ENCODE measurements at regions not wholly inside any gene's neighbourhood (a gene's known extent, or its start where the extent isn't known, plus 50 kb on each side); places are given as distances from the start of the nearest gene placed in this dataset.
"Not testable (repeated sequence)": the region's sequence is repeated elsewhere in the genome, so short reads cannot be mapped to it uniquely, and the experiment has no call there.

DNA sequence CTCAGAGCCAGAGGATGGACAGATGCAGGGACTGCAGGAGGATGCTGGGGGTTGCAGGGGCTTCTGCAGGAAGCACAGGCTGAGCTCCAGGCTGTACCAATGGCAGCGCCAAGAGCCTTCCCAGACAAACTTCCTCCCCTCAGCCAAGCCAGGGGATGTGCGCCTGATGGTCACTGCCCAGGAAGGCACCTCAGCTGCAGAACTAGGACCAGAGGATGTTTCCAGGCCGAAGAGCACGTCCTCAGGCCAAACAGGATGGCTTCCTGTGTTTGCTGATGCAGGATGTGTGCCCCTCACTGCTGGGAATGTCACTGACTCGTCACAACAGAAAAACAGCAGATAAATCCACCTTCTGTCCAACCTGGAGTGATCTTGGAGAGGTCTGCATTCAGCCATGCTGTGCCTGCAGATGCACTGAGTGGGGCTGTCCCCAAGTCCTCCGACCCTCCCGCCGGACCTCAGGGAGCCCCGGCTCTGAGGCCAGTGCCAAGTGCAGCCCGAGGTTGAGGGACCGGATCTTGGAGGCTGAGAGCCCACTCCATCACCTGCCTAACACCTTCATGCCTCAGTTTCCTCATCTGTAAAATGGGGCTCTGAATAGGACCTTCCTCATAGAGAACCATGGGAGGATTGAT is 152.5 kb upstream of the CHST15 start:
- DNase-seq, result peak in 1 of 3 donors; percentile 31

DNA sequence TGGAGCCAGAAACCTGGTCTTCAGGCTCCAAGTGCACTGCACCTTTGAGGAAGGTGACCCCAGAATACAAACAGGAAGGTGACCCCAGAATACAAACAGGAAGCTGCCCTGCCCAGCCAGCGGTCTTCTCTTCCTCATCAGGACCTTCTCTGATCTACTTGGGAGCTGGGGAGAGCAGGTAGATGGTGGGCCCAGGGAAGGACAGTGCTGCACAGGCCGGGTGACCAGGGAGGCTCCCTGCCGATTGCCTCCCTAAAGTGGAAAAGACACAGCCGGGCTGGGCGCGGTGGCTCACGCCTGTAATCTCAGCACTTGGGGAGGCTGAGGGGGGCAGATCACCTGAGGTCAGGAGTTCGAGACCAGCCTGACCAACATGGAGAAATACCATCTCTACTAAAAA is 151.8 kb upstream of the CHST15 start:
- DNase-seq, result no peak

DNA sequence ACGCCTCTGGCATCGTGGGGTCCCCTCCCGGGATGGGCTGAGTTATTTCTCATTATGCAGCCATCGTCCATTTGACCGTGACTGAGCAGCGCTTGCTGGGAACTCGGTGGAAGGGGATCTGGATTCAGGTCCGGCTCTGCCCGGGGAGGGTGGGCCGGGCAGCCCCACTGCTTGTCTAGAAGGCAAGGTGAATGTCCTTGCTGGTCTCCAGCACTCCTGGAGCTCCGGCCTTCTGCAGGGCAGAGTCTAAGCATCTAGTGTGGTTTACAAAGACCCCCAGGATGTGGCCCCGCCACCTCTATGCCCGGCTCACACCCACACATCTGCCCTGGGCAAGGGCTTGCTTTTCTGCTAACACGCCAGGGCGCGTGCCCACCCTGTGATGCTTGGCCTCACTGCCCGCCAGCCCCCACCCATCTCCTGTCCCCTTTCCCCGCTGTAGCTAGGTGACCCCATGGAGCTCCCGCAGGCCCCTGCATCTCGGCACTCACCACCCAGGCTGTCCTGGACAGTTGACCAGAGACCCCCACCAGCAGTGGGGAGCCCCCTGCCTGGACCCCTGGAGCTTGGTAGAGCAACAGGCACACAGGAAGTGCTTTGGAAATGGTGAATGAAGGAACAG is 151.0 kb upstream of the CHST15 start:
- no peak for DNase-seq

DNA sequence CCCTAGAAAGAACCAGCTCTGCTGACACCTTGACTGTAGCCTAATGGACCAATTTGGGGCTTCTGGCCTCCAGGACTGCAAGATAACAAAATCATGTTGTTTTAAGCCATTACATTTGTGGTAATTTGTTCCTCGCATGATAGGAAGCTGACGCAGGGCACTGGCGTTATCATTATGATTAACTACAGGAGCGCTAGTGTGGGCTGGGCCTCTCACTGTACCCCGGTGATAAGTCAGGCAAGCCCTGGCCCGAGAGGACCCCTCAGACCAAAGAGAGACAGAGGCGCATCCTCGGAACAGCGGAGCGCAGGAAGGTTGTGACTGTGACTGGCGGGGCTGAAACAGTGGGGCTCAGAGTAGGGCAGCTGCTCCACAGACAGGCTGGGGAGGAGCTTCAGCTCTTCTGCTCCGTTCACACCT is 150.3 kb upstream of the CHST15 start:
- DNase-seq, result no peak

DNA sequence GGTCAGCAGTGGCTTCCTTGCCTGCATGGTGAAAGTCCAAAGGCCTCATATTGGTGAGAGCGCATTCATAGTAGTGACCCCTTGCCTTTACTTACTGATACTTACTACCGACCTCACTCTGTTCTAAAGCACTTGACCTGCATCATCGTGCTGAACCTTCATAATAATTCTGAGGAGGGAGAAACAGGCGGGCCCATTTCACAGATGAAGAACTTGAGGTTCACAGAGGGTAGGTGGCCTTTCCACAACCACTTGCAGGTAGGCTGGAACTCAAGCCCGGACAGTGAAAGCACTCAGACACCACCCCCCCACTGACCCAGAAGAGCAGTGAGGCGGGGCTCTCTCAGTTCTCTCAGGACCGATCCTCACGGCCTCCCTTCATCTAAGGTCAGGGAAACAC is 149.4 kb upstream of the CHST15 start:
- DNase-seq, result no peak

DNA sequence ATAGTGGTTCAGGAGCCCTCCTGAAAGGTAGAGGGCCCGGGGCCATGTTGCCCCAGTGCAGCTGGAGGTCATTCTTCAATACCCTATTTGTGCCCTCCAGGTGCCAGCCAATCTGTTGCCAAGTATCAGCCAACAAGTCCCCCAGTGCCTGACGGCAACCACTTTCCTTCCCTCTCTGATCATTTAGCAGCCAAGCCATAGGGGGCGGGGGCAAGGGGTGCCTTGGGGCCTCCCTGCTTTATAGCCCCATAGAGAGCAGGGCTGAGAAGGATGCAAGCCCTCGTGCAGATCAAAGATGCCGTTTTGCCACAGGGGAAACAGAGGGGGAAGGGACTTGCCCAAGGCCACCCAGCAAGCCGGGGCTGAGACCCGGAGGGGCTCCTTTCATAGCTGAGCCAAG is 149.0 kb upstream of the CHST15 start:
- DNase-seq, result no peak

DNA sequence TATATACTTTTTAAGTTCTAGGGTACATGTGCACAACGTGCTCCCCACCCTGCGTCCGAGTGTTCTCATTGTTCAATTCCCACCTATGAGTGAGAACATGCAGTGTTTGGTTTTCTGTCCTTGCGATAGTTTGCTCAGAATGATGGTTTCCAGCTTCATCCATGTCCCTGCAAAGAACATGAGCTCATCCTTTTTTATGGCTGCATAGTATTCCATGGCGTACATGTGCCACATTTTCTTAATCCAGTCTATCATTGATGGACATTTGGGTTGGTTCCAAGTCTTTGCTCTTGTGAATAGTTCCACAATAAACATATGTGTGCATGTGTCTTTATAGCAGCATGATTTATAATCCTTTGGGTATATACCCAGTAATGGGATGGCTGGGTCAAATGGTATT is 148.1 kb upstream of the CHST15 start:
- not testable (repeated sequence) for DNase-seq

DNA sequence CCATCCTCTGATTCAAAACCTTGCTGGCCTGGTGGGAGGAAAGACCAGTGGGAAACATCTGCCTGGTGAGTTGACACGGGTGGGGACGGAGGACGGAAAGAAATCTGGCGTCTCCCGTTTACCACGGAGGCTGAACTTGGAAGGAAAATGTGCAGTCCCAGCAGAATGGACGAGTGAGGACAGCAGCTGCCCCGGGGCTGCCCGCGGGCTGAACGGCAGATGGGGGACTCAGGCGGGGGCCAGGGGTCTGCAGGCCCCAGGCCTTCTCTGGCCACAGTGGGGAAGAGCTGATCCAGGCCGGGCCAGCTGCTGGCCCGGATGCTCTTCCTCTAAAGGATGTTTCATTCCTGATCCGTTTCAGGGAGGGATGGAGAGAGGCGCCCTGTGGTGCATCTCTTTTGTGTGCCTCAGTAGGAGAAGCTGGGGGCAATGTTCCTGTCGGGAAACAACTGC is 147.5 kb upstream of the CHST15 start:
- peak in 2 of 3 donors; percentile 31 to 59 for DNase-seq

DNA sequence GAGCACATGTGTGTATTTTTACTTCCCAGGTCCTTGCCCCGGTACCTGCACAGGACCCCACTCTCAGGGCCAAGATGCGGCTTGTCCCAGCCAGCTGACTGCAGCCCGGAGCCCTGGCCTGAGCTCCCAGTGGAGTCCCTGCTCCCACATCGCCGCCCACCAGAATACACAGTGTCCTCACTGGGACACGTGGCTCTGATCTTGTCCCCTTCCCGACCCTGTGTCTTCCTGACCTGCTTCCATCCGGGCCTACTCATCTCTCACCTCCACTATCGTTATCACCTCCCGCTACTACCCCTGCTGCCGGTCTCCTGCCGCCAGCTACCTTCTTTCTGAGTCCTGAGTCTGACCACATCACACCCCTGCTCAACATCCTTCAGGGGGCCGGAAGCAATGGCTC is 146.3 kb upstream of the CHST15 start:
- no peak for DNase-seq

DNA sequence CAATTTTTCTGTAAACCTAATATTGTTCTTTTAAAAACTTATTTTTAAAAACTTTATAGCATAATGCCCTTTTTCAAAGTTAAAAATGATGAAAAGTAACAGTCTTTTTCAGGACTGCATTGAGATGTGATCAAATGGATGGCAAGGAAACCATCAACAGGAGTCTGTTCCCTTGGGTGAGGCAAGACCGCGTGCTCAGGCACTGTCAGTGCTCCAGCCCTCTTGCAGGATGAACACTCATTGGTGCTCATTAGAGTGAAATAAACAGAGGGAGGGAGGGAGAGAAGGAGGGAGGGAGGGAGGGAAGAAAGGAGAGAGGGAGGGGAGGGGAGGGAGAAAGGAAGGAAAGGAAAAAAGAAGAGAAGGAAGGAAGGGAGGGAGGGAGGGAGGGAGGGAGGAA is 145.7 kb upstream of the CHST15 start:
- no peak for DNase-seq

DNA sequence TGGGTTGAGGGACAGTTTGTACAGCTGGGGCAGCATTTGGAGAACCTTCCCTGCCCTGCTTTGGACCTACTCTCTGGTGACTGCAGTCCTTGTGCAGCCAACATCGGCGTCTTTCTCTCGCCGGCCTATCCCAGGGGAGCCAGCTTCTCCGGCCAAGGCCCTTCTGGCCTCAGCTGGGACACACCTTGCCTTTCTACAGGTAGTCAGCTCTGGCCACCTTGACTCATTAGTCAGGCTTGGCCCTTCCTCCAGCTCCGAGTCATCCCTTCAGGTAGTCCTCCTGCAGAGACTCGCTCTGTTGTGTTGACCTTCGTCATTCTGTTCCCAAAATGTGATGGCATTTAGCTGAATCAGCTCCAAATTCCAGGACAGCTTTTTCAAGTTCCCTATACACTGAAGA is 145.0 kb upstream of the CHST15 start:
- no peak for DNase-seq

DNA sequence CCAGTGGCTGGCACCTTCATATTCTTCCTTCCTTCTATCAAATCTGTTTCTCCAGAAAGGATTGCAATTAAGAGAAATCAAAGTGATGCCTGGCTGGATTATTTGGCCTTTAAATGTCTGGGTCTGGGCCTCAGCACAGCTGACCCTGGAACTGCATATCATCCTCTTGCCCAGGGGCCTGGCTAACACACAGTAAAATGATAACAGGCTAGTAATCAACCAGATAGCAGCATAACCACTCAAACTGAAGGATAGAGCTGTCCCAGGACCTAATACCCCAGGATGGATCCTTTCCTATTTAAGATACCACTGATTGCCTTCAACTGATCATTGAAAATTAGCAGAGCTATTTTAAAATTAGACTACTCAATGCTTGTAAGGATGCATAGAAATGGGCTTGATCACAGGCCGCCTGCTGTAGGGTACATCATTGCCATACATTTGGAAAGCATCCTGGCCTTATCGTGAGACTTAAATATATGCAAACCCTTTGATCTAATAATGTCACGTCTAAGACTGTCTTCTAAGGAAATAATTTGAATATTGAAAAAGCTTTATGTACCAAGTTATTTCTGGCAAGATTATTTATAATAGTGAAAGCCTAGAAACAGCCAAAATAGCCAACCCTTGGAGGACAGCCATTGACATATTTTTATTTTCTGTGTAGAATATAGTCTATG is 144.0 kb upstream of the CHST15 start:
- no peak for DNase-seq

DNA sequence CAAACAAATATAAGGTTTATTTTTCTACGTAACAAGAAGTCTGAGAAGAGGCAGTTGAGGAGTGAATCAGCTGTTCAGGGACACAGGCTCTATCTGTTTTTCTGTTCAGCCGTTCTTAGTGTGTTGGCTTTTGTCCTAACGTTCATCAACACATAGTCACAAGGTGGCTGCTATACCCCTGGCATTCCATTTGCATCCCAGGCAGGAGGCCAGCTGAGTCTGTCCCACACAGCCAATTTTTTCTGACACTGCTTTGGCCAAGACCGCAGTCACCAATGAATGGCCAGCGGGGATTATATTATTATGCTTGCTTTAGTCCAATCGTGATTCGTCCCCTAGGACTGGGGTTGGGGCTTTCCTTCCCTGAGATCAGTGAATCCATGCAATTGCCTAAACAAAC is 143.4 kb upstream of the CHST15 start:
- DNase-seq, result no peak

DNA sequence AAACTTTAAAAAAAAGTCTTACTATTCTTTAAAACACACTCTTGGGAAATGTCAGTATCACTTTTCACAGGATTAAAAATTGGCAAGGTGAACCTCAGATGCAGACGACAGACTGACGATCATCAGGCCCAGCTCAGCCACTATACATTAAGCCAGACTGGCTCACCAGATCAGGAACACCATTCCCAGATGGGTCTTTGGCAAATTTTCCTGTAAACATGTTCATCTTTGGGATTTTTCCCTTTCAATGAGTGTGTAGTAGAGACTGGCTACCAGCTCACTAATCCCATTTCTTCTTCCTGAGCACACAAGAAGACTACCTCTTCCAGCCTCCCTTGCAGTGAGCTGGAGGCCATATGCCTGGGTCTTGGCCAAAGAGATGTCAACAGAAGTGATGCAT is 142.7 kb upstream of the CHST15 start:
- no peak for DNase-seq

DNA sequence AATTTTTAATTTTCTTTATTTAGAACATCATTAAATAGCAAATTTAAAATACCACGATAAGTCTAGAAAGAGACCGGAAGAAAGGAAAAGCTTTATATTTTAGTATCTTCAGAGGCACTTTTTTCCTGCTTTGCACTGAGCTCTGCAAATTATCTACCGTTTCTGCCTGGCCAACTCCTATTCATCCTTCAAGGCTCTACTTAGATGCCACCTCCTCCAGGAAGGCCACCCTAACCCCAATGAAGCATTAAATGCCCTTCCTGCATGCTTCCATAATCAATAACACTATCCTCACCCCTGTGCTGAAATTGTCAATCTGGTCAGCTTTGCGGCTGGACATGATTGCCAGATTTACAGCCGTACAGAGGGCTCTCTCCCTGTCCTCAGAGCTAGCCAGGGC is 141.8 kb upstream of the CHST15 start:
- DNase-seq, result no peak

DNA sequence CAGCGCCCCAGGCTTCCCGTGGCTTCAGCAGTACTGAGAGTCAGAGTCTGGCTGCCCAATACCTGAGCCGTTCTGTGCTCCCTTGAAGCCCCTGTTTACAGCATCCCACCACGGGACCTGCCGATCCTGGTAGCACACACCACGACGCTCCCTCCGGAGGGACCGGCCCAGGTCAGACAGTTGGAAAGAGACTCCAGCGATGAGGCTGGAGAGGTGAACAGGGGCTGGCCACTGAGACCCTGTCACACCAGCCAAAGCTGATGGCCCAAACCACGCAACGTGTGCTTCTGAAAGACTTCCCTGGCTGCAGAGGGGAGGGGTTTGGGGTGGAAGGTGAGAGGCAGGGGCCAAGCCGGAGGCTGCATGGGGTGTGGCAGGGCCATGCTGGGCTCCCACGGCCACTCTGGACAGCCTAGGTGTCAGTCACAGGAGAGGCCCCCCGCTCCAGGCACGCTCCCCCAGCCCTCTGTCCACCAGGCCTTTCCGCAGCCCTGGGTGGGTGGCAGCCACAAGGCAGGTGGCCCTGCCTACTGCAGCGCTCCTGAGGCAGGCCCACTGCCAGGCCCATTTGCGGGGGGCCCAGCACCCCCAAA is 140.2 kb upstream of the CHST15 start:
- DNase-seq, result no peak

DNA sequence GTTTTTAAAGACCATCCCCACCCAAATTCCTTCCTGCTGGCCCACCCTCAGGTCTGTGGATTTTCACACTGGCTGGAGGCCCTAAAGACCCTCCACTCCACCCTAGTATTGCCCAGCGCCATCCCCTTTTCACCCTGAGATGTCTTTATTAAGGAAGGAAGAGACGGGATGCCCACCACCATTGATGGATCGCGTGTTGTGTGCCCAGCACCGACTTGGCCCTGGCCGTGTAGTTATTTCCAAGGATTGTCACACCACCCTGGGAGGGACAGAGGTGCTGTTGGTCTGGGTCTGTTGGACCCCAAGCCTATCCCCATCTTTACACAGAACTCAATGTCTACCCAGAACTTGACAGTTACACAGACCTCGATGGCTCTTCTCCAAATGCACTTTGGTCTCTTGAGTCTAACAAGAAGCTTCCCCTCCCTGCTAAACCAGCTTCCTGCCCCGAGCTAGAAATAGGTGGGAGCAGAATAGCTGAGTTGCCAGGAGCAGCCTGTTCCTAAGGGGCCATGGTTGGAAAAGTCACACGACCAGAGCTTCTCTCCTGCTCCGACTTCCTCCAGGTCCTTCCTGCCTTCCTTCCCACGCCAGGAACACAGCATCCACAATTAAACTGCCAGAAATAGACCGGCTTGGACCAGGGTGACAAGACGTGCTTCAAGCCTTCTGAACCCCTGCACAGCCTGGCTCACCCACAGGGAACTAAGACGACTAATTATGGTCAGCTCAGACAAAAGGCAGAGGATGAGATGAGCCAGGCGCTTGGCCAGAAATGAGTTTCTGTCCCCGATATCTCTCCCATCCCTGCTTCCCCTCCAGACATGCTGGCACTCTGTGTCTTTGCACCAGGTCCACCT is 139.5 kb upstream of the CHST15 start:
- peak in 1 of 3 donors; percentile 31 for DNase-seq

DNA sequence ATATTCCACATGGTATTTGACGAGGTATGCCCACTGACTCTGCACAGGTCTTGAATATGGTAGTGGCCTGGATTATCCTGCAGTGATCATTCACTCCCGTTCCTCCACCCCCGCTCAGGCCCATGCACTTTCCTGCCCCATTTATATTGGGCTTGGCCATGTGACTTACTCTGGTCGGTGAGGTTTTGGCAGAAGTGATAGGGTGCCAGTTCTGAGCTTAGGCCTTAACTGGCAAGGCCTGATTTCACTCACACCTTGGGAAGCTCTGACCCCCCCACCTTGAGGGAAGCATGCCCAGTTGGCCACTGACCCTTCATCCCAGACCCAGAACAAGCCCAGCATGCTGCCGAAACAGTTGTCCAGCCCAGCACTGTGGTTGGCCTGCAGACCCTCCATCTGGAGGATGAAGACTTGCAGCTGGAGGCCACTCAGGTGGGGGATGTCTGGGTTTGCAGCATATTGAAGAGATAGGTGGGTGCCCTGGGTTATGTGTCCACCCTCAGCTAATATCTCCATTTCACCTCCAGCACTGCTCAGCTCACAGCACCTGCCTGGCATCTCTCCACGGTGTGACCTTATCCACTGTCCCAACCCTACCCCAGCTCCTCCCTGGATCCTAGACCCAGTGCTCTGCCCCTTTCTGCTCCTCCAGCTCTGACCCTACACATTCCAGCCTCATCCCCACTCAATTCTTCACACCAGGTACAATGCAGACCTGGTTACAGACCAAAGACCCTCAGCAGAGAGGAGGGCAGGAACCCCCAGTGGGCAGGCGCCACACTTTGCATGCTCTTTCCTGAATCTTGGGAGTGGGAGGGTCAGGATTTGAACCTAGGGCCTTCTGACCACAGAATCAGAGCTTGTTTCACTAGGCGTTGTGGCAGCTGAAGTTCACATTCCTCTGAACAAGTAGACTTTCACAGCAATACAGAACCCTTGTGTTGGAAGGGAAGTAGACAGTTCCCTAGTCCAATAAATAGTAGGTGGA is 138.1 kb upstream of the CHST15 start:
- no peak for DNase-seq

DNA sequence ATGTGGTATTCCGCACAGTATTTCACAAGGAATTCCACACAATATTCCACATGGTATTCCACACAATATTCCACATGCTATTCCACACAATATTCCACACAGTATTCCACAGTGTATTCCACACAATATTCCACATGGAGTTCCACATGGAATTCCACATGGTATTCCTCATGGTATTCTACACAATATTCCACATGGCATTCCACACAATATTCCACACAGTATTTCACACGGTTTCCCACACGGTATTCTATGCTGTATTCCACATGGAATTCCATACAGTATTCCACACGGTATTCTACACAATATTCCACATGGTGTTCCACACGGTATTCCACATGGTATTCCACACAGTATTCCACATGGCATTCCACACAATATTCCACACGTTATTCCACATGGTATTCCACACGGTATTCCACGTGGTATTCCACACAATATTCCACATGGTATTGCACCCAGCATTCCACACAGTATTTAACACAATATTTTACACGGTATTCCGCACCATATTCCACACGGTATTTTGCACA is 137.3 kb upstream of the CHST15 start:
- no peak for DNase-seq

DNA sequence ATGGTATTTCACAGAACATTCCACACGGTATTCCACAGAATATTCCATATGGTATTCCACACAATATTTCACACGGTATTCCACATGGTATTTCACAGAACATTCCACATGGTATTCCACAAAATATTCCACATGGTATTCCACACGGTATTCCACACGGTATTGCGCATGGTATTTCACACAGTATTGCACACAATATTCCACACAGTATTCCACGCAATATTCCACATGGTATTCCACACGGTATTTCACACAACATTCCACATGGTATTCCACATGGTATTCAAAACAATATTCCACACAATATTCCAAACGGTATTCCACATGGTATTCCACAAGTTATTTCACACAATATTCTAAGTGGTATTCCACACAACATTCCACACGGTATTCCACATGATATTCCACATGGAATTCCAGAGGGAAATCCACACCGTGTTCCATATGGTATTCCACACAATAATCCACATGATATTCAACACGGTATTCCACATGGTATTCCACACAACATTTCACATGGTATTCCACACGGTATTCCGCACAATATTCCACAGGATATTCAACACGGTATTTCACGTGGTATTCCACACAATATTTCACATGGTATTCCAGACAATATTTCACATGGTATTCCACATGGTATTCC is 136.7 kb upstream of the CHST15 start:
- no peak for DNase-seq

Data from muscle of back (tissue), 3 donors.